GM10266 (cell line): ENCODE measurements at regions not wholly inside any gene's neighbourhood (a gene's known extent, or its start where the extent isn't known, plus 50 kb on each side); places are given as distances from the start of the nearest gene placed in this dataset.

Source experiments
- DNase-seq: peaks from one replicate; pipeline ENCODE4 v3.0.0; 2012; ENCODE audit errors: extremely low spot score
- CTCF ChIP-seq: IDR thresholded peaks from 2 replicates; pipeline ENCODE4 v1.5.1; 2012; ENCODE audit warnings: mild to moderate bottlenecking, low read depth; ENCODE audit not compliant: control insufficient read depth, insufficient read depth; ENCODE audit errors: missing control alignments

DNA sequence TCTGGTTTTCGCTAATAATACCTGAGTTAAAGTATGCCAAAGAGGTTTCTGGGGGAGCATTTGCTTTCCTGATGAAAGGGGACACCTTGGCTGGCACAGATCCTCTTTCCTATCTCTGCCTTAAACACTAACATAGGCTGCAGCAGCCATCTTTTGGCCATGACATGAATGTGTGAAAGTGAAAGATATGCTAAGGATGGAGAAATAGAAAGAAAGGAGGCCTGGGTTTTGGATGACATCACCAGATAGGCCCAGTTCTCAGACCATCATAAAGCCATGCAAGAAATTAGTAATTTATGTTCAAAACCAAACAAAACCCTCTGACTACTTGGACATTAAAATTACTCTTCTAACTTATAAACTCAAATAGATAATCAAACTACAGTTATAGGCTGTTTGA lies 279.7 kb downstream of the COG6 start:
- no peak for TF ChIP-seq CTCF
- DNase-seq = peak; percentile 27

DNA sequence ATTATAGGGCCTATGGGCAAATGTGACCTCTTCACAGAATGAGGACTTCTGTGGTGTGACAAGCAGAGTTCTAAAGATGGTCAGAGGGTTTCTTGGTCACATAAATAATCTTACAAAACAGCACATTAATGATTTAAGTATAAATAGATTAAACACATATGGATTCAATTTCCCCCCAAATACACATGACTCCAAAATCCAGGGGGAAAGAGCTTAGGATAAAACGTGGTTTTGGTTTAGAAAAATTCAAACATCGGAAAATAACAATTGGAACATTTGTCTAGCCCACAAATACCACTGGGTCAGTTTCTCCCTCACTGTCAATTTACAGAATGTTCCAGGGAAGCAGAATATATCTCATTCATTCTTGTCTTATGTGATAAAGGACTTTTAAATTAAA lies 283.1 kb downstream of the COG6 start:
- TF ChIP-seq CTCF = no peak
- DNase-seq = no peak

DNA sequence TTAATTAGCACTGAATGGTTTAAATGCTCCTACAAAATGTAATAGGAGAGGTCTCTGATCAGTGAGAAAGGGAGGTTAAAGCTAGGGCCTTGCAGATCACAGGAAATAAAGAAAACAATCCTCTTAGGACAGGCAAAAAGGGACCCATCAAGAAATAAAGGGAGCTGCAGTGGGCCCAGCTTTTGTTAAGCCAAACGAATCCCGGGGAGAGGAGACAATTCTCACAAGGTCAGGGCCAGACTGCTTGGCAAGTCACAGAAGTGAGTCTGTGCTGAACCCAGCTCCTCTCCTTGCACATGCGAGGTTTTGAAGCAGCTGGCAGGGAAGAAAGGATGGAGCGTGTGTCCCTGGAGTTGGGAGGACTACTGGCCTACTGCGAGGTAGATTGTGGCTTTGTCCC lies 285.8 kb downstream of the COG6 start:
- no peak for TF ChIP-seq CTCF
- no peak for DNase-seq

DNA sequence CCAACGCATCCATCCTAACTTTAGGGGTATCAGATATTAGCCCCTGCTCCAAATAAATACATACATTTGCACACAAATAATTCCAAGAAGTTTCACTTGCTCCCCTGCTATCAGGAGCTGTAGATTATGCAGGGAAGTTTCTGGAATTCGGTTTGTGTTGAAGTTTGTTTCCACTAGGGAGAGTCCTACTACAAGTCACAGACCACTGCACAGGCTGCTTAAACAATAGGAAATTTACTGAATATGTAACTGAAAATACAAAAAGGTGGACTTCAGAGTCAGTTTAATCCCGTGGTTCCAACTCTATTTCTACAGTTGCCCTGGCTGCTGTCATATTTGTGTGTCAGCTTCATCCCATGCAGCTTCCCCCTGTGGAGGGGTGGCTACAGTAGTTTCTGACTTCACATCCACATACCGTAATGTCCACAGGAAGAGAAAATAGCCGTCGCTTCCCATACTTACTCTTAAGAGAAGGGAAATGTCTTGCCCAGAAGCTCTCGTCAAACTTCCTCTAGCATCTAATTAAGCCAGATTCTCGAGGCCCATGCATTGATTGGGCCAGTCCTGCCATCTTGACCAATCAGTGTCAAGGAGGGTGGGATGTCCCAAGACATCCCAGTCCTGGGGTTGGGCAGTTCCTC lies 286.6 kb downstream of the COG6 start:
- no peak for TF ChIP-seq CTCF
- no peak for DNase-seq

- peak; percentile 98 for TF ChIP-seq CTCF
- DNase-seq = peak; percentile 64
Observed at GRCh38 chr13:39942552-39943273, 287.3 kb downstream of the COG6 start.

GRCh38 chr13:39943711-39944110 lies 288.2 kb downstream of the COG6 start:
- no peak for DNase-seq
- no peak for TF ChIP-seq CTCF

DNA sequence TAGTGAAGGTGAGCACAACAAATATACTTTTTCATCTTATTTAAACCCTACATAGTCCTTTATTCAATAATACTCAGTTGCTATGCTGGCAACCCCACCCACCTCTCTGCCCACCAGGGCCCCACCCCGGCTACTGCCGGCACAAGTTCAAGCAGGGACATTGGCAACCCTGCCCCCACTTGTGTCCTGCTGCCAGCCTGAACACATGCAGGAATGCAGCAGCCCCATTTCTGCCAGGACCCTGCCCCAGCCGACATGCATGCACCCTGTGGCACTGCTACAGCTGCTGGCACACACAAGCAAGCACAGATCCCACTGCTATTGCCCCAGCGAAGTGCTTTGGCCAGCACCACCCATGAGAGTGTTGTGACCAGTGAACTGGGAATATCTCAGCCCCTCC lies 289.8 kb downstream of the COG6 start:
- DNase-seq = no peak
- no peak for TF ChIP-seq CTCF
